RWPE1 (cell line): ENCODE measurements at regions not wholly inside any gene's neighbourhood (a gene's known extent, or its start where the extent isn't known, plus 50 kb on each side); places are given as distances from the start of the nearest gene placed in this dataset.

Source experiments
- CTCF ChIA-PET: fragments of 350-600 bp; sonication (Branson Sonifier 250); formaldehyde crosslinking; extraction: SDS; loops from one replicate; lab custom pipeline; 2021; lab: Yijun Ruan, JAX
- POLR2A ChIA-PET: fragments of 400-600 bp; formaldehyde crosslinking; extraction: SDS; loops from one replicate; lab custom pipeline; 2020; ENCODE audit warnings: antibody characterized with exemption; ENCODE audit not compliant: low non-redundant PET; lab: Yijun Ruan, JAX
- DNase-seq: peaks from one replicate; pipeline ENCODE4 v3.0.0; 2012; ENCODE audit warnings: low spot score
- H3K27ac ChIP-seq: fragments of 450-650 bp; 2 replicates; pipeline ENCODE4 v1.5.1; 2017
- CTCF ChIP-seq: fragments of 450-650 bp; conservative IDR thresholded peaks from 2 replicates; pipeline ENCODE4 v1.5.1; 2017; ENCODE audit warnings: low read depth, mild to moderate bottlenecking

GRCh38 chr6:142011156-142011555 is 121.6 kb upstream of the GJE1 start:
- POLR2A ChIA-PET, result no interaction called here
- CTCF ChIA-PET, result interaction anchor here (0.6 kb wide), 1 partner anchor 1792 kb away, joined by 4 read pairs; no protein-coding TSS in a partner anchor
- no peak for TF ChIP-seq CTCF
- DNase-seq, result no peak
- no peak overlapping the region for H3K27ac ChIP-seq

- TF ChIP-seq CTCF, result no peak
- no peak overlapping the region for H3K27ac ChIP-seq
- ChIA-PET POLR2A (no interaction called here), CTCF (no interaction called here)
- no peak for DNase-seq
These were observed 123.1 kb upstream of the GJE1 start for GRCh38 chr6:142009647-142010046.

- H3K27ac ChIP-seq, result no peak overlapping the region
- POLR2A ChIA-PET, result no interaction called here
- no peak for DNase-seq
- no peak for TF ChIP-seq CTCF
- CTCF ChIA-PET, result interaction anchor here (0.6 to 0.7 kb wide), 3 partner anchors 64 to 138 kb away, joined by 3 to 9 read pairs (median 3); no protein-coding TSS in a partner anchor
These were observed 123.9 kb upstream of the GJE1 start for GRCh38 chr6:142008781-142009180.

- POLR2A ChIA-PET, result no interaction called here
- H3K27ac ChIP-seq, result no peak overlapping the region
- no peak for TF ChIP-seq CTCF
- no peak for DNase-seq
- CTCF ChIA-PET, result interaction anchor here (0.6 kb wide), 1 partner anchor 63 kb away, joined by 3 read pairs; no protein-coding TSS in a partner anchor
These were observed 124.5 kb upstream of the GJE1 start for GRCh38 chr6:142008016-142008735.

- H3K27ac ChIP-seq, result no peak overlapping the region
- no peak for DNase-seq
- CTCF ChIA-PET, result no interaction called here
- POLR2A ChIA-PET, result no interaction called here
- no peak for TF ChIP-seq CTCF
These were observed 127.7 kb upstream of the GJE1 start for GRCh38 chr6:142005021-142005420.

GRCh38 chr6:142002825-142003405 is 129.8 kb upstream of the GJE1 start:
- CTCF ChIA-PET, result no interaction called here
- no peak overlapping the region for H3K27ac ChIP-seq
- DNase-seq, result no peak
- TF ChIP-seq CTCF, result no peak
- POLR2A ChIA-PET, result no interaction called here
